Mesothelial cell of epicardium (in vitro differentiated cells): ENCODE measurements at regions not wholly inside any gene's neighbourhood (a gene's known extent, or its start where the extent isn't known, plus 50 kb on each side); places are given as distances from the start of the nearest gene placed in this dataset.

Experiments used
- DNase-seq, 2 experiments: peaks; one replicate each; pipeline ENCODE4 v3.0.0; 2021; ENCODE audit warnings: low spot score in 2 of 2; ENCODE audit not compliant: unreplicated experiment in 2 of 2
- H3K27ac Mint-ChIP-seq: 2 replicates; pipeline ENCODE4 v1.8.0; 2021; ENCODE audit warnings: mixed read lengths
- H3K27me3 Mint-ChIP-seq: 2 replicates; pipeline ENCODE4 v1.8.0; 2021; ENCODE audit warnings: low read depth, mixed read lengths
- H3K36me3 Mint-ChIP-seq: 2 replicates; pipeline ENCODE4 v1.8.0; 2021; ENCODE audit warnings: mixed read lengths
- H3K4me1 Mint-ChIP-seq: 2 replicates; pipeline ENCODE4 v1.8.0; 2021; ENCODE audit warnings: mixed read lengths
- H3K4me3 Mint-ChIP-seq: 2 replicates; pipeline ENCODE4 v1.8.0; 2021; ENCODE audit warnings: mild to moderate bottlenecking, moderate library complexity, mixed read lengths
- H3K9me3 Mint-ChIP-seq: 2 replicates; pipeline ENCODE4 v1.8.0; 2021; ENCODE audit warnings: mixed read lengths
- TF ChIP-seq, protein P1 (sequence below): fragments of 200-600 bp; sonication (generic); IDR thresholded peaks from one replicate; pipeline ENCODE4 v1.5.0; 2021; ENCODE audit warnings: antibody characterized with exemption; ENCODE audit not compliant: unreplicated experiment

DNA sequence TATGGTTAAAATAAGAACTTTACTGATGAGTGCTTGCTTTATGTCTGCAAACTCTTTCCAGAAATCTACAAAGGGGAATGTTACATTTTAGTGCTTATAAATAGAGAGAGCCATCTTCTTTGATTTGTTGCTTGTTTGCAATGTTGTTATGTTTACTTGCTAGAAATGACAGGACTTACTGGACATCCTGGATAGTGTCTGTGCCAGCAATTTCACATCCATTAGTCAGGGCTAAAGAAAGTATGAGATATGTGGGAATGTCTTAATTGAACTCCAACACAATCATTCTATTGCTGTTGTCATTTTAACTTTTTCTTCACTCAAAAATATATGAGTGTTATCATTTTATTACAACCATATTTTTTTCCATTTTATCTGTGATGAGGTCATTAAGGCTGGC, 453.2 kb downstream of the TNS3 start:
- peaks cover 11% of the 10 kb centered on the region for H3K27me3 Mint-ChIP-seq
- no peak overlapping the region for H3K4me3 Mint-ChIP-seq
- DNase-seq, result no peak
- TF ChIP-seq, protein P1, sequence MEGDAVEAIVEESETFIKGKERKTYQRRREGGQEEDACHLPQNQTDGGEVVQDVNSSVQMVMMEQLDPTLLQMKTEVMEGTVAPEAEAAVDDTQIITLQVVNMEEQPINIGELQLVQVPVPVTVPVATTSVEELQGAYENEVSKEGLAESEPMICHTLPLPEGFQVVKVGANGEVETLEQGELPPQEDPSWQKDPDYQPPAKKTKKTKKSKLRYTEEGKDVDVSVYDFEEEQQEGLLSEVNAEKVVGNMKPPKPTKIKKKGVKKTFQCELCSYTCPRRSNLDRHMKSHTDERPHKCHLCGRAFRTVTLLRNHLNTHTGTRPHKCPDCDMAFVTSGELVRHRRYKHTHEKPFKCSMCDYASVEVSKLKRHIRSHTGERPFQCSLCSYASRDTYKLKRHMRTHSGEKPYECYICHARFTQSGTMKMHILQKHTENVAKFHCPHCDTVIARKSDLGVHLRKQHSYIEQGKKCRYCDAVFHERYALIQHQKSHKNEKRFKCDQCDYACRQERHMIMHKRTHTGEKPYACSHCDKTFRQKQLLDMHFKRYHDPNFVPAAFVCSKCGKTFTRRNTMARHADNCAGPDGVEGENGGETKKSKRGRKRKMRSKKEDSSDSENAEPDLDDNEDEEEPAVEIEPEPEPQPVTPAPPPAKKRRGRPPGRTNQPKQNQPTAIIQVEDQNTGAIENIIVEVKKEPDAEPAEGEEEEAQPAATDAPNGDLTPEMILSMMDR, result no peak
- no peaks in the 10 kb centered on the region for H3K9me3 Mint-ChIP-seq
- no peaks in the 10 kb centered on the region for H3K36me3 Mint-ChIP-seq
- no peaks in the 10 kb centered on the region for H3K4me1 Mint-ChIP-seq
- H3K27ac Mint-ChIP-seq, result no peak overlapping the region

DNA sequence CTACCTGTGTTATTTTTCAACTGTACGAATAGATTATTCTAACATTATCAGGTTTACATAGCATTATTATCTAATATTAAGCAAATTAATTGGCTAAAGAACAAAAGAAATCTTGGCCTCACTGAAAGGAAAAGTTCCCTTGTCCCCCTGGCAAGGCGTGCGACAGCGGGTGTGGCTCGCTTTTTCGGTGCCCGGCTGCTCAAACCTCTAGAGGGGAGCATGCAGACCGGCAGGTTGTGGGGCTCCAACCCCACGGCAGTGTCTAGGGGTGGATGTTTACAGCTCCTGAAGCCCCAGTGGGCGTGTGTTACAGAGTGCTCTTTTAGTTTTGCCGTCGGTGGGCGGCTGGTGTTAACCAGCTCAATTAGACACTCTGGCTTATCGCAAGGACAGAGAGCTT, 456.4 kb downstream of the TNS3 start:
- TF ChIP-seq, protein P1, result no peak
- peaks cover 6% of the 10 kb centered on the region for H3K27me3 Mint-ChIP-seq
- no peak for DNase-seq
- H3K36me3 Mint-ChIP-seq, result no peaks in the 10 kb centered on the region
- H3K27ac Mint-ChIP-seq, result no peak overlapping the region
- H3K4me3 Mint-ChIP-seq, result no peak overlapping the region
- no peaks in the 10 kb centered on the region for H3K9me3 Mint-ChIP-seq
- no peaks in the 10 kb centered on the region for H3K4me1 Mint-ChIP-seq

DNA sequence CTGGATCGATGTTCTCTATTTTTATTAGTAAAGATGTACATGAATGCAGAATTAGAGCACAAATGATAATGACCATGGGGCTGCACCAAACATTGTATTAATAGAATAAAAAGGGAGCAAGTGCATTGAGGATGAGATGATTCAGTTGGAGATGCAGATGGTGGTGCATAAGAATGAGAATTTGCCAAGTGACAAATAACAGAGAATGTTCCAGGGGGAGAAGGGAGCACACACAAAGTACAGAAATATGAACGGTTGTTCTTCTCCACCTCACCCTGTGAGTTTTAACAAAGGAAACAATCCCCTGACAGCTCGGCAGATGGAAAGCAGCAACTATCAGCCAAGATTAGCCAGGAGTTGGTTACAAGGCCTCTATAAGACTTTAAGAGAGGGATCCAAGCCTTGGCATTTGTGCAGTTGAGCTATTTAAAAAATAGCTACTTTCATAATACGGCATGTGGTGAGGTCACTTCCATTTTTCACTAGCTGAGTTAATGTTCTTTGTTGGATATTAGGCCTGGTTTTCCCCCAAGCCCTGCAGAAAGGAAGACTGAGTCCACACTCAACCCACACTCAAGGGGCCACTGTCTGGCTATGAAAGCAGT, 462.5 kb downstream of the TNS3 start:
- H3K4me3 Mint-ChIP-seq, result no peak overlapping the region
- no peak overlapping the region for H3K27ac Mint-ChIP-seq
- H3K4me1 Mint-ChIP-seq, result no peaks in the 10 kb centered on the region
- DNase-seq, result no peak
- H3K9me3 Mint-ChIP-seq, result no peaks in the 10 kb centered on the region
- TF ChIP-seq, protein P1, result no peak
- H3K36me3 Mint-ChIP-seq, result no peaks in the 10 kb centered on the region
- H3K27me3 Mint-ChIP-seq, result peaks cover 3% of the 10 kb centered on the region

DNA sequence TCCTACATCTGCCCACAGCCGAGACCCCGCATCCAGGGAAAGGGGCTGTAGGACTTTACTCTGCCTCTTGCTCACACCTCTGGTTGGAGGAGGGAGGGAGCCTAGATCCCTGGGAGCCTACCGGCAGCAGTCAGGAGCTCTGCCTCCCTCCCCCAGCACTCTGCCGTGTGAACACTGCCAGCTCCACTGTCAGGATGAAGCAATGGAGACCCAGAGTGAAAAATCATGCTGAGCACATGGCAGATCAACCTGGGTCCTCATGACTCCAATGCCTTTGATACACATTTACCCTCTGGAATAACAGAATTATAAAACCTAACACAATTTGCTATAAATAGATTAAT, 477.7 kb downstream of the TNS3 start:
- H3K4me1 Mint-ChIP-seq, result no peaks in the 10 kb centered on the region
- no peaks in the 10 kb centered on the region for H3K27me3 Mint-ChIP-seq
- no peak overlapping the region for H3K27ac Mint-ChIP-seq
- H3K36me3 Mint-ChIP-seq, result no peaks in the 10 kb centered on the region
- H3K4me3 Mint-ChIP-seq, result no peak overlapping the region
- no peak for DNase-seq
- TF ChIP-seq, protein P1, result no peak
- H3K9me3 Mint-ChIP-seq, result peaks cover 10% of the 10 kb centered on the region

DNA sequence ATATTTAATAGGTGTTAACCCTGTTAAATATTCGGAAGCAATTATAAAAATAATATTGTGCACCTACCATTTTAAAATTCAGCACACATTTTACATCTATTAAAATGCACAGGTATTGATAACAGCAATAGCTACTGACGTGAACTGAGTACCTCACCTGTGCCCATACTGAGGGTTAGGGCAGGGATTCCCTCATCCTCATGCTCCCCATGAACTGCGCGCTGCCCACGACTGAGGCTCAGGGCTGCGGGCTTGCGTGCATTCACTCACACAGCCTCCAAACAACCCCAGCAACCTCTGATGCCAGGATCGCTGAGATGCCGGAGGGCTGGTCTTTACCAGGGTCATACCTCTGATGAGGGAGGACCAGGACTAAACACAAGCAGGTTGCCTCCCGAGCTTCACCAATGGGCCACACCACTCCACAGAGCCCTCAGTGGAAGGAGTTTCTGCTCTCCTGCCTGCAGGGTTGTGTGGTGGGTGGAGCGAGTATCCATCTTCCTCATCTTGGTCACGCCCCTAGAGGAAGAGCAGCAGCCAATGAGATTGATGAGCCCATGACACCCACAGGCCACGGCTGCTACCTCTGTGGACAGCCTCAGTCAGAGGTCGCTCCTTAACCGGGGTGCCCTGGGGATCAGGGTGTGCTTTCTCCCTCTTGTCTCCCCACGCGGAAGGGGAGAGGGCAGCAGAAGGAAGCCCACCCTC, 478.3 kb downstream of the TNS3 start:
- Mint-ChIP-seq H3K36me3 (peaks cover 2% of the 10 kb centered on the region), H3K27me3 (no peaks in the 10 kb centered on the region)

More for the DNA sequence above, 478.3 kb downstream of the TNS3 start:
- Mint-ChIP-seq H3K4me1 (no peaks in the 10 kb centered on the region), H3K9me3 (peaks cover 13% of the 10 kb centered on the region), H3K27ac (no peak overlapping the region), H3K4me3 (no peak overlapping the region)
- no peak for DNase-seq
- TF ChIP-seq, protein P1, result no peak
